Endothelial cell (in vitro differentiated cells): ENCODE measurements at regions not wholly inside any gene's neighbourhood (a gene's known extent, or its start where the extent isn't known, plus 50 kb on each side); places are given as distances from the start of the nearest gene placed in this dataset.

Experiments used
- DNase-seq: peaks from one replicate; pipeline ENCODE4 v3.0.0; 2021; ENCODE audit warnings: low spot score
- H3K27ac Mint-ChIP-seq: one replicate; pipeline ENCODE4 v1.8.0; 2021; ENCODE audit warnings: mixed read lengths, inconsistent platforms; ENCODE audit not compliant: unreplicated experiment
- H3K27me3 Mint-ChIP-seq: one replicate; pipeline ENCODE4 v1.8.0; 2021; ENCODE audit warnings: mild to moderate bottlenecking, moderate library complexity, mixed read lengths, inconsistent platforms; ENCODE audit not compliant: unreplicated experiment
- H3K36me3 Mint-ChIP-seq: one replicate; pipeline ENCODE4 v1.8.0; 2021; ENCODE audit warnings: mild to moderate bottlenecking, low read depth, mixed read lengths, inconsistent platforms; ENCODE audit not compliant: unreplicated experiment
- H3K4me1 Mint-ChIP-seq: one replicate; pipeline ENCODE4 v1.8.0; 2021; ENCODE audit warnings: mild to moderate bottlenecking, mixed read lengths, inconsistent platforms; ENCODE audit not compliant: unreplicated experiment
- H3K4me3 Mint-ChIP-seq: one replicate; pipeline ENCODE4 v1.8.0; 2021; ENCODE audit warnings: mild to moderate bottlenecking, mixed read lengths, inconsistent platforms; ENCODE audit not compliant: unreplicated experiment
- H3K9me3 Mint-ChIP-seq: one replicate; pipeline ENCODE4 v1.8.0; 2021; ENCODE audit warnings: mixed read lengths, inconsistent platforms; ENCODE audit not compliant: unreplicated experiment
- CTCF ChIP-seq: fragments of 200-600 bp; sonication (generic); IDR thresholded peaks from one replicate; pipeline ENCODE4 v1.5.0; 2021; ENCODE audit warnings: antibody characterized with exemption; ENCODE audit not compliant: unreplicated experiment

GRCh38 chr1:80847904-80848303 lies 952.8 kb upstream of the ADGRL2 start:
- Mint-ChIP-seq H3K4me3 (no peak overlapping the region), H3K27me3 (peaks cover 1% of the 10 kb centered on the region), H3K36me3 (no peaks in the 10 kb centered on the region), H3K27ac (no peak overlapping the region), H3K4me1 (peaks cover 3% of the 10 kb centered on the region), H3K9me3 (no peaks in the 10 kb centered on the region)
- DNase-seq = no peak
- no peak for TF ChIP-seq CTCF

GRCh38 chr1:80846966-80847365 lies 953.8 kb upstream of the ADGRL2 start:
- Mint-ChIP-seq H3K4me1 (peaks cover 3% of the 10 kb centered on the region), H3K9me3 (no peaks in the 10 kb centered on the region), H3K27ac (no peak overlapping the region), H3K27me3 (no peaks in the 10 kb centered on the region), H3K36me3 (no peaks in the 10 kb centered on the region), H3K4me3 (no peak overlapping the region)
- DNase-seq = no peak
- no peak for TF ChIP-seq CTCF

GRCh38 chr1:80842796-80843195 lies 957.9 kb upstream of the ADGRL2 start:
- H3K36me3 Mint-ChIP-seq = no peaks in the 10 kb centered on the region
- no peaks in the 10 kb centered on the region for H3K4me1 Mint-ChIP-seq
- H3K4me3 Mint-ChIP-seq = no peak overlapping the region
- DNase-seq = no peak
- TF ChIP-seq CTCF = no peak
- peaks cover 2% of the 10 kb centered on the region for H3K27me3 Mint-ChIP-seq
- H3K9me3 Mint-ChIP-seq = no peaks in the 10 kb centered on the region
- no peak overlapping the region for H3K27ac Mint-ChIP-seq

- Mint-ChIP-seq H3K27me3 (peaks cover 2% of the 10 kb centered on the region), H3K27ac (no peak overlapping the region), H3K9me3 (no peaks in the 10 kb centered on the region), H3K4me1 (no peaks in the 10 kb centered on the region), H3K36me3 (no peaks in the 10 kb centered on the region), H3K4me3 (no peak overlapping the region)
- DNase-seq = no peak
- no peak for TF ChIP-seq CTCF
These were observed 959.5 kb upstream of the ADGRL2 start for GRCh38 chr1:80841261-80841660.

GRCh38 chr1:80837066-80837465 lies 963.7 kb upstream of the ADGRL2 start:
- Mint-ChIP-seq H3K4me3 (no peak overlapping the region), H3K9me3 (no peaks in the 10 kb centered on the region), H3K27ac (no peak overlapping the region), H3K36me3 (no peaks in the 10 kb centered on the region), H3K4me1 (no peaks in the 10 kb centered on the region), H3K27me3 (peaks cover 2% of the 10 kb centered on the region)
- no peak for DNase-seq
- TF ChIP-seq CTCF = no peak
